HepG2 (cell line): ENCODE measurements at regions not wholly inside any gene's neighbourhood (a gene's known extent, or its start where the extent isn't known, plus 50 kb on each side); places are given as distances from the start of the nearest gene placed in this dataset.

Experiments
- ATAC-seq: fragments of 200-7000 bp; cut with Tn5 transposase; 3 replicates; pipeline ENCODE4 v1.9.1; 2020; ENCODE audit warnings: mild to moderate bottlenecking, moderate library complexity
- BruUV-seq: library from RNA; stranded (reverse); fragments of 400-500 nt; replicated peaks from 2 replicates; lab custom pipeline; 2021; lab: Mats Ljungman, UMichigan
- CTCF ChIA-PET: fragments of 300-600 bp; formaldehyde crosslinking; extraction: SDS; loops from one replicate; lab custom pipeline; 2021; ENCODE audit warnings: low total read pairs, inconsistent platforms, low intra/inter-chr PET ratio; lab: Yijun Ruan, JAX
- POLR2A ChIA-PET: fragments of 350-600 bp; sonication (Branson Sonifier 250); formaldehyde crosslinking; loops from one replicate; lab custom pipeline; 2020; ENCODE audit warnings: antibody characterized with exemption, inconsistent platforms; lab: Yijun Ruan, JAX
- DNase-seq: peaks from one replicate; pipeline ENCODE4 v3.0.0-alpha.2; 2015; ENCODE audit warnings: low spot score
- FAIRE-seq: peaks from 3 replicates; lab custom pipeline; 2011; peaks lifted over from hg19 to GRCh38; lab: Jason Lieb, UNC
- H2AFZ ChIP-seq: one replicate; pipeline ENCODE4 v1.6.1; 2011; ENCODE audit warnings: low read length, inconsistent platforms
- H3K27ac ChIP-seq: fragments of 300-600 bp; 3 replicates; pipeline ENCODE4 v1.8.0; 2011; ENCODE audit warnings: mixed run types, mild to moderate bottlenecking, mixed read lengths, low read length, inconsistent platforms; ENCODE audit not compliant: insufficient read depth; ENCODE audit errors: extremely low read length
- H3K27me3 ChIP-seq, 2 experiments: fragments of 200-600 bp in 1 of 2; 2 replicates in 1 of 2; 3 replicates in 1 of 2; pipeline versions ENCODE4 v1.6.0 to v1.8.0; 2011; ENCODE audit warnings: low read length in 2 of 2, mild to moderate bottlenecking in 2 of 2, moderate library complexity in 2 of 2, inconsistent platforms in 1 of 2; ENCODE audit not compliant: insufficient read depth in 2 of 2, control insufficient read depth in 1 of 2
- H3K36me3 ChIP-seq, 2 experiments: fragments of 200-600 bp in 1 of 2; replicated peaks in 1 of 2; 2 replicates in 1 of 2; 3 replicates in 1 of 2; pipeline versions ENCODE4 v1.5.1 to v1.8.0; 2011; ENCODE audit warnings: low read length in 2 of 2, inconsistent platforms in 1 of 2; ENCODE audit not compliant: insufficient read depth in 2 of 2, control insufficient read depth in 1 of 2
- H3K4me1 ChIP-seq: 2 replicates; pipeline ENCODE4 v1.5.1; 2012; ENCODE audit warnings: low read length, inconsistent platforms; ENCODE audit not compliant: insufficient read depth
- H3K4me2 ChIP-seq: 2 replicates; pipeline ENCODE4 v1.6.0; 2011; ENCODE audit warnings: low read depth, low read length, inconsistent platforms
- H3K4me3 ChIP-seq, 3 experiments: fragments of 200-600 bp in 1 of 3; sonication (generic), shearing (Covaris generic) in 1 of 3; replicated peaks in 1 of 3; 2 replicates each; pipeline ENCODE4 v1.5.1; 2011 to 2016; ENCODE audit warnings: low read length in 3 of 3, inconsistent platforms in 2 of 3, low read depth in 2 of 3, mild to moderate bottlenecking in 2 of 3, control low read depth in 1 of 3, mixed read lengths in 1 of 3; ENCODE audit not compliant: insufficient read depth in 1 of 3
- H3K79me2 ChIP-seq: one replicate; pipeline ENCODE4 v1.6.1; 2011; ENCODE audit warnings: low read length, inconsistent platforms; ENCODE audit not compliant: insufficient read depth
- H3K9ac ChIP-seq: 2 replicates; pipeline ENCODE4 v1.6.0; 2011; ENCODE audit warnings: mild to moderate bottlenecking, low read depth, low read length, inconsistent platforms; ENCODE audit not compliant: insufficient read depth
- H3K9me3 ChIP-seq: 2 replicates; pipeline ENCODE4 v1.5.1; 2012; ENCODE audit warnings: mild to moderate bottlenecking, low read length
- H4K20me1 ChIP-seq: 2 replicates; pipeline ENCODE4 v1.6.0; 2011; ENCODE audit warnings: inconsistent platforms, mild to moderate bottlenecking, low read length, moderate library complexity; ENCODE audit not compliant: insufficient read depth
- ATM ChIP-seq: fragments of 450-650 bp; IDR thresholded peaks from 2 replicates; pipeline ENCODE4 v1.7.1; 2017; ENCODE audit warnings: mild to moderate bottlenecking, borderline replicate concordance
- ATRX ChIP-seq: sonication (generic); formaldehyde crosslinking; IDR thresholded peaks from 2 replicates; pipeline ENCODE4 v1.4.0; 2020; ENCODE audit warnings: missing genetic modification reagents, borderline replicate concordance
- BORCS8-MEF2B ChIP-seq: sonication (generic); formaldehyde crosslinking; IDR thresholded peaks from 2 replicates; pipeline ENCODE4 v1.8.0; 2022; ENCODE audit warnings: mild to moderate bottlenecking, missing genetic modification reagents
- MEIS1 ChIP-seq: sonication (generic); formaldehyde crosslinking; IDR thresholded peaks from 2 replicates; pipeline ENCODE4 v1.9.0; 2021; ENCODE audit warnings: mild to moderate bottlenecking, missing genetic modification reagents, moderate library complexity, borderline replicate concordance
- RAD51 ChIP-seq: fragments of 450-650 bp; IDR thresholded peaks from 2 replicates; pipeline ENCODE4 v1.6.1; 2016; ENCODE audit warnings: borderline replicate concordance
- TAF15 ChIP-seq: fragments of 200-400 bp; formaldehyde crosslinking; IDR thresholded peaks from one replicate; pipeline ENCODE4 v1.6.1; 2018; ENCODE audit warnings: mild to moderate bottlenecking, low read depth, low read length; ENCODE audit not compliant: poor library complexity, severe bottlenecking
- ZSCAN29 ChIP-seq: sonication (generic); formaldehyde crosslinking; conservative IDR thresholded peaks from 2 replicates; pipeline ENCODE4 v1.4.0; 2020; ENCODE audit warnings: mild to moderate bottlenecking, missing genetic modification reagents
- WGBS: methylation state at CpG from one replicate; pipeline ENCODE4 v1.1.6; 2017; ENCODE audit warnings: low lambda C conversion rate; 5-methylcytosine and 5-hydroxymethylcytosine counted together
- in situ Hi-C: cut with HindIII; loops from 2 replicates; pipeline ENCODE4 v1.10.0; 2017; ENCODE audit warnings: low pct_unique_long_range_greater_than_20kb; ENCODE audit not compliant: extremely low pct_ligation_motif_present
- intact Hi-C: fragments of 100-400 bp; cut with micrococcal nuclease; formaldehyde crosslinking; loops from one replicate; pipeline ENCODE4 v1.10.0; 2022; ENCODE audit not compliant: unreplicated experiment
- TF ChIP-seq, protein P1 (sequence below): sonication (generic); formaldehyde crosslinking; IDR thresholded peaks from 2 replicates; pipeline ENCODE4 v1.4.0; 2020; ENCODE audit warnings: missing genetic modification reagents
- TF ChIP-seq, protein P2 (sequence below): sonication (generic); formaldehyde crosslinking; IDR thresholded peaks from 2 replicates; pipeline ENCODE4 v1.5.0; 2020; ENCODE audit warnings: missing genetic modification reagents, mild to moderate bottlenecking, borderline replicate concordance
- TF ChIP-seq, protein P3 (sequence below): sonication (generic); formaldehyde crosslinking; conservative IDR thresholded peaks from 2 replicates; pipeline ENCODE4 v1.5.0; 2020; ENCODE audit warnings: missing genetic modification reagents
- TF ChIP-seq, protein P4 (sequence below): sonication (generic); formaldehyde crosslinking; IDR thresholded peaks from 2 replicates; pipeline ENCODE4 v1.5.1; 2020; ENCODE audit warnings: mild to moderate bottlenecking, missing genetic modification reagents, borderline replicate concordance

DNA sequence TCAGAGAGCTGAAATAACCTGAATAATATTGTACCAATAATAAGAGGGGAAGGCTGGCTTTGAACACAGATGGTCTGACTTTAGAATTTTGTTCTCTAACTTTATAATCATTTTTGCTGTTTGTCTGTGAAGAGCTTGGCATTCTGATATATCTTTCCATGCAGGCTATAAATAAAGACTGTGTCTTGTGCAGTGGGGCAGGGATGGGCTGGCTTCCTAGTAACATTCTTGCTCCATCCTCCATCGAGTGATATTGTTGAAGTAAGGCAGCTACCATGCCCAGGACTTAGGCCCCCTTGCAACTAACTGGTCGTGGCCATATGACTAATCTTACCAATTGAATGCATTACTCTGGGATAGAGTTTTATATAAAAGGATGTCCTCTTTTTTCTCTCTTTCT is 234.7 kb upstream of the IRX3 start (continued):
- TF ChIP-seq, protein P1, sequence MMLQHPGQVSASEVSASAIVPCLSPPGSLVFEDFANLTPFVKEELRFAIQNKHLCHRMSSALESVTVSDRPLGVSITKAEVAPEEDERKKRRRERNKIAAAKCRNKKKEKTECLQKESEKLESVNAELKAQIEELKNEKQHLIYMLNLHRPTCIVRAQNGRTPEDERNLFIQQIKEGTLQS (CRISPR knock-in tag), result no peak
- no peak for TF ChIP-seq ZSCAN29 (CRISPR knock-in tag)

DNA sequence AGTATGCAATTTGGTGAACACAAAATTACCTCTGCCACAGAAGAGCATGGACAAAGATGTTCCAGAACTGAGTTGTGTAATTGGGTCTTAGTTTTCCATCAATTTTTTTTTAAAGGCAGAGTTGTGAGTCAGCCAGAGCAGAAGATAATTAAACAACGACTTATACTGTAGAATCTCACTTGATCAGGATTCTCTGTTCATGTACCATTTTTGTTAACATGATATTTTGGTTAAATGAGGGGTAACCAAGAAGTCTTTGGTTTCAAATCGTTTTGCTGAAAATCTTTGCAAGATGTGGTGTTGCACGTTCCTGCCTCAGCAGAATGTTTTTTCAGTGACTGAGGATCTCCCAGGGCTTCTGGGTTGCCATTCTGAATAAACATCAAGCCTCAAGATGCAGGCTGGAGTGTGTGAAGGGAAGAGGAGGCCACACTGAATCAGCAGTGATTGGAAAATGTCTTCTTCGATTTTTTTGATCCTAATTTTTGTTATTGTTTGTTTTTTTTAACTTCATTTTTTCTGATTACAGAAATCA is 232.6 kb upstream of the IRX3 start:
- Histone ChIP-seq H3K79me2 (no peaks in the 10 kb centered on the region), H3K27me3 (no peaks in the 10 kb centered on the region), H3K9me3 (no peaks in the 10 kb centered on the region), H3K36me3 (no peaks in the 10 kb centered on the region), H3K9ac (no peak overlapping the region), H3K4me1 (no peaks in the 10 kb centered on the region), H2AFZ (no peak overlapping the region), H3K4me2 (no peak overlapping the region), H3K4me3 (no peak overlapping the region), H4K20me1 (no peaks in the 10 kb centered on the region), H3K27ac (no peak overlapping the region)
- CTCF ChIA-PET, result no interaction called here
- intact Hi-C loops (no loop called here), in situ Hi-C loops (no loop called here)
- DNase-seq (no peak), ATAC-seq (no peak), FAIRE-seq (no peak)
- POLR2A ChIA-PET, result no interaction called here
- no TSS peak for BruUV-seq
- 3% methylated on average over 4 of the region's 4 CpGs for WGBS
- TF ChIP-seq, protein P2, sequence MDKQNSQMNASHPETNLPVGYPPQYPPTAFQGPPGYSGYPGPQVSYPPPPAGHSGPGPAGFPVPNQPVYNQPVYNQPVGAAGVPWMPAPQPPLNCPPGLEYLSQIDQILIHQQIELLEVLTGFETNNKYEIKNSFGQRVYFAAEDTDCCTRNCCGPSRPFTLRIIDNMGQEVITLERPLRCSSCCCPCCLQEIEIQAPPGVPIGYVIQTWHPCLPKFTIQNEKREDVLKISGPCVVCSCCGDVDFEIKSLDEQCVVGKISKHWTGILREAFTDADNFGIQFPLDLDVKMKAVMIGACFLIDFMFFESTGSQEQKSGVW (CRISPR knock-in tag), result no peak
- no peak for TF ChIP-seq ATRX (CRISPR knock-in tag)
- TF ChIP-seq, protein P3, sequence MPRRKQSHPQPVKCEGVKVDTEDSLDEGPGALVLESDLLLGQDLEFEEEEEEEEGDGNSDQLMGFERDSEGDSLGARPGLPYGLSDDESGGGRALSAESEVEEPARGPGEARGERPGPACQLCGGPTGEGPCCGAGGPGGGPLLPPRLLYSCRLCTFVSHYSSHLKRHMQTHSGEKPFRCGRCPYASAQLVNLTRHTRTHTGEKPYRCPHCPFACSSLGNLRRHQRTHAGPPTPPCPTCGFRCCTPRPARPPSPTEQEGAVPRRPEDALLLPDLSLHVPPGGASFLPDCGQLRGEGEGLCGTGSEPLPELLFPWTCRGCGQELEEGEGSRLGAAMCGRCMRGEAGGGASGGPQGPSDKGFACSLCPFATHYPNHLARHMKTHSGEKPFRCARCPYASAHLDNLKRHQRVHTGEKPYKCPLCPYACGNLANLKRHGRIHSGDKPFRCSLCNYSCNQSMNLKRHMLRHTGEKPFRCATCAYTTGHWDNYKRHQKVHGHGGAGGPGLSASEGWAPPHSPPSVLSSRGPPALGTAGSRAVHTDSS, result no peak
- no peak for TF ChIP-seq BORCS8-MEF2B (CRISPR knock-in tag)
- TF ChIP-seq ATM, result no peak
- TF ChIP-seq MEIS1 (CRISPR knock-in tag), result no peak
- TF ChIP-seq, protein P4, sequence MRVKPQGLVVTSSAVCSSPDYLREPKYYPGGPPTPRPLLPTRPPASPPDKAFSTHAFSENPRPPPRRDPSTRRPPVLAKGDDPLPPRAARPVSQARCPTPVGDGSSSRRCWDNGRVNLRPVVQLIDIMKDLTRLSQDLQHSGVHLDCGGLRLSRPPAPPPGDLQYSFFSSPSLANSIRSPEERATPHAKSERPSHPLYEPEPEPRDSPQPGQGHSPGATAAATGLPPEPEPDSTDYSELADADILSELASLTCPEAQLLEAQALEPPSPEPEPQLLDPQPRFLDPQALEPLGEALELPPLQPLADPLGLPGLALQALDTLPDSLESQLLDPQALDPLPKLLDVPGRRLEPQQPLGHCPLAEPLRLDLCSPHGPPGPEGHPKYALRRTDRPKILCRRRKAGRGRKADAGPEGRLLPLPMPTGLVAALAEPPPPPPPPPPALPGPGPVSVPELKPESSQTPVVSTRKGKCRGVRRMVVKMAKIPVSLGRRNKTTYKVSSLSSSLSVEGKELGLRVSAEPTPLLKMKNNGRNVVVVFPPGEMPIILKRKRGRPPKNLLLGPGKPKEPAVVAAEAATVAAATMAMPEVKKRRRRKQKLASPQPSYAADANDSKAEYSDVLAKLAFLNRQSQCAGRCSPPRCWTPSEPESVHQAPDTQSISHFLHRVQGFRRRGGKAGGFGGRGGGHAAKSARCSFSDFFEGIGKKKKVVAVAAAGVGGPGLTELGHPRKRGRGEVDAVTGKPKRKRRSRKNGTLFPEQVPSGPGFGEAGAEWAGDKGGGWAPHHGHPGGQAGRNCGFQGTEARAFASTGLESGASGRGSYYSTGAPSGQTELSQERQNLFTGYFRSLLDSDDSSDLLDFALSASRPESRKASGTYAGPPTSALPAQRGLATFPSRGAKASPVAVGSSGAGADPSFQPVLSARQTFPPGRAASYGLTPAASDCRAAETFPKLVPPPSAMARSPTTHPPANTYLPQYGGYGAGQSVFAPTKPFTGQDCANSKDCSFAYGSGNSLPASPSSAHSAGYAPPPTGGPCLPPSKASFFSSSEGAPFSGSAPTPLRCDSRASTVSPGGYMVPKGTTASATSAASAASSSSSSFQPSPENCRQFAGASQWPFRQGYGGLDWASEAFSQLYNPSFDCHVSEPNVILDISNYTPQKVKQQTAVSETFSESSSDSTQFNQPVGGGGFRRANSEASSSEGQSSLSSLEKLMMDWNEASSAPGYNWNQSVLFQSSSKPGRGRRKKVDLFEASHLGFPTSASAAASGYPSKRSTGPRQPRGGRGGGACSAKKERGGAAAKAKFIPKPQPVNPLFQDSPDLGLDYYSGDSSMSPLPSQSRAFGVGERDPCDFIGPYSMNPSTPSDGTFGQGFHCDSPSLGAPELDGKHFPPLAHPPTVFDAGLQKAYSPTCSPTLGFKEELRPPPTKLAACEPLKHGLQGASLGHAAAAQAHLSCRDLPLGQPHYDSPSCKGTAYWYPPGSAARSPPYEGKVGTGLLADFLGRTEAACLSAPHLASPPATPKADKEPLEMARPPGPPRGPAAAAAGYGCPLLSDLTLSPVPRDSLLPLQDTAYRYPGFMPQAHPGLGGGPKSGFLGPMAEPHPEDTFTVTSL (CRISPR knock-in tag), result no peak
- TF ChIP-seq RAD51, result no peak
- no peak for TF ChIP-seq TAF15
